MCF 10A (cell line): ENCODE measurements at regions not wholly inside any gene's neighbourhood (a gene's known extent, or its start where the extent isn't known, plus 50 kb on each side); places are given as distances from the start of the nearest gene placed in this dataset.
"Not testable (repeated sequence)": the region's sequence is repeated elsewhere in the genome, so short reads cannot be mapped to it uniquely, and the experiment has no call there.

Experiments
- BruUV-seq: library from RNA; stranded (reverse); fragments of 400-500 nt; replicated peaks from 2 replicates; lab custom pipeline; 2021; lab: Mats Ljungman, UMichigan
- CTCF ChIA-PET: fragments of 300-600 bp; sonication (Branson Sonifier 250); formaldehyde crosslinking; extraction: SDS; loops from one replicate; lab custom pipeline; 2021; ENCODE audit warnings: antibody characterized with exemption, inconsistent platforms; lab: Yijun Ruan, JAX
- POLR2A ChIA-PET: fragments of 300-600, 350-650 bp; sonication (Branson Sonifier 250); formaldehyde crosslinking; extraction: SDS; loops from one replicate; lab custom pipeline; 2020; ENCODE audit warnings: antibody characterized with exemption, inconsistent platforms; lab: Yijun Ruan, JAX
- DNase-seq: peaks from one replicate; pipeline ENCODE4 v3.0.0-alpha.2; 2018; ENCODE audit not compliant: unreplicated experiment
- H3K27ac Mint-ChIP-seq: one replicate; pipeline ENCODE4 v1.8.0; 2022; ENCODE audit warnings: mild to moderate bottlenecking, low read depth, mixed read lengths; ENCODE audit not compliant: unreplicated experiment
- H3K27me3 Mint-ChIP-seq: one replicate; pipeline ENCODE4 v1.8.0; 2022; ENCODE audit warnings: mixed read lengths; ENCODE audit not compliant: insufficient read depth, unreplicated experiment
- H3K36me3 Mint-ChIP-seq: one replicate; pipeline ENCODE4 v1.8.0; 2022; ENCODE audit warnings: mild to moderate bottlenecking, moderate library complexity, mixed read lengths; ENCODE audit not compliant: insufficient read depth, unreplicated experiment
- H3K4me1 Mint-ChIP-seq: one replicate; pipeline ENCODE4 v1.8.0; 2022; ENCODE audit warnings: mixed read lengths; ENCODE audit not compliant: insufficient read depth, unreplicated experiment
- H3K4me3 Mint-ChIP-seq: one replicate; pipeline ENCODE4 v1.8.0; 2022; ENCODE audit warnings: mild to moderate bottlenecking, moderate library complexity, mixed read lengths; ENCODE audit not compliant: unreplicated experiment
- H3K9me3 Mint-ChIP-seq: one replicate; pipeline ENCODE4 v1.8.0; 2022; ENCODE audit warnings: mixed read lengths; ENCODE audit not compliant: unreplicated experiment
- intact Hi-C: fragments of 100-400 bp; cut with micrococcal nuclease; formaldehyde crosslinking; loops from 2 replicates; pipeline ENCODE4 v1.14.1; 2022
- TF ChIP-seq, protein P1 (sequence below): fragments of 200-600 bp; IDR thresholded peaks from one replicate; pipeline ENCODE4 v1.8.0; 2022; ENCODE audit warnings: antibody characterized with exemption, mild to moderate bottlenecking; ENCODE audit not compliant: unreplicated experiment

DNA sequence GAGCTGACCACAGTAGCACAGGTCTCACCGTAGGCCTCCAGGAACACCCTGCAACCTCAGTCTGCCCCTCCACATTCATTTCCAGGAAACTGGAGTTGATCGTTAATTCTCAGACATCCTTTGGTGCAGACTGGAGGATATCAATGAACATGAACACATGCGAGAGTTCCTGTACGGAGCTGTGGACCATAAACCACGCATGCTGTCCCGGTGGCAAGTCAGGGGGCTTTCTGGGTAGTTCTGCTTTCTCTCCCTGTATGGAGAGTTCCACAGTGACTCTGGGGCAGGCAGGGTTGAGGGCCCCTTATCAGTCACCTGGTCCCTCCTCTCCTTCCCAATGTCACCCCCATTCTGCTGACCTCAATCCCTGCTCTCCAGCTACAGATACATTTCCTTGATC lies 55.5 kb upstream of the URI1 start:
- ChIA-PET POLR2A (no interaction called here), CTCF (interaction anchor here (3.8 kb wide), 1 partner anchor 13 kb away, joined by 19 read pairs; no protein-coding TSS in a partner anchor)
- no TSS peak for BruUV-seq
- Mint-ChIP-seq H3K4me3 (no peak overlapping the region), H3K27me3 (no peaks in the 10 kb centered on the region), H3K27ac (no peak overlapping the region), H3K4me1 (peaks cover 5% of the 10 kb centered on the region), H3K36me3 (no peaks in the 10 kb centered on the region), H3K9me3 (peaks cover 9% of the 10 kb centered on the region)
- intact Hi-C loops, result no loop called here
- no peak for DNase-seq
- TF ChIP-seq, protein P1, sequence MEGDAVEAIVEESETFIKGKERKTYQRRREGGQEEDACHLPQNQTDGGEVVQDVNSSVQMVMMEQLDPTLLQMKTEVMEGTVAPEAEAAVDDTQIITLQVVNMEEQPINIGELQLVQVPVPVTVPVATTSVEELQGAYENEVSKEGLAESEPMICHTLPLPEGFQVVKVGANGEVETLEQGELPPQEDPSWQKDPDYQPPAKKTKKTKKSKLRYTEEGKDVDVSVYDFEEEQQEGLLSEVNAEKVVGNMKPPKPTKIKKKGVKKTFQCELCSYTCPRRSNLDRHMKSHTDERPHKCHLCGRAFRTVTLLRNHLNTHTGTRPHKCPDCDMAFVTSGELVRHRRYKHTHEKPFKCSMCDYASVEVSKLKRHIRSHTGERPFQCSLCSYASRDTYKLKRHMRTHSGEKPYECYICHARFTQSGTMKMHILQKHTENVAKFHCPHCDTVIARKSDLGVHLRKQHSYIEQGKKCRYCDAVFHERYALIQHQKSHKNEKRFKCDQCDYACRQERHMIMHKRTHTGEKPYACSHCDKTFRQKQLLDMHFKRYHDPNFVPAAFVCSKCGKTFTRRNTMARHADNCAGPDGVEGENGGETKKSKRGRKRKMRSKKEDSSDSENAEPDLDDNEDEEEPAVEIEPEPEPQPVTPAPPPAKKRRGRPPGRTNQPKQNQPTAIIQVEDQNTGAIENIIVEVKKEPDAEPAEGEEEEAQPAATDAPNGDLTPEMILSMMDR, result no peak

DNA sequence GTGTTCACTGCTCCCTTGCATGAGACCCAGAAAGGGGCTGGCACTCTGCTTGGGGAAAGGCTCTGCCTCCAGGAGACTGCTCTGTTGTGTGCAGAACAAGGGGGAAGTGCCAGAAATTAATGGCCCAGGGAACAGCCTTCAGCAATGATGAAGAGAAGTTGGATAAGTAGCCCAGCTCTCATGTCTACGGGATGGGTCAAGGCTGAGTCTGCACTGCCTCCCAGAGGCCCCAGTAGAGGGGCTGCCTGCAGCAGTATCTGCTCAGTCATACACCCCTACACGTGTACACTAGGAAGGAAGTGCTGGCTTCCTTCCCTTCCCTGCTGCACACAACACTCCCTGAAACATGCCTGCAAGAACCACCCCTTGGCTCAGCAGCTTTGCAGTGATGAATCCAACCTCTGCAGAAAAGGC lies 54.6 kb upstream of the URI1 start:
- POLR2A ChIA-PET, result interaction anchor here (0.6 kb wide), 1 partner anchor 1878 kb away, joined by 3 read pairs; no protein-coding TSS in a partner anchor
- Mint-ChIP-seq H3K9me3 (peaks cover 9% of the 10 kb centered on the region), H3K27ac (no peak overlapping the region), H3K27me3 (no peaks in the 10 kb centered on the region), H3K4me1 (peaks cover 5% of the 10 kb centered on the region), H3K4me3 (no peak overlapping the region), H3K36me3 (no peaks in the 10 kb centered on the region)
- CTCF ChIA-PET, result interaction anchor here (0.6 to 3.8 kb wide), 4 partner anchors 14 to 171 kb away, joined by 3 to 19 read pairs (median 5); no protein-coding TSS in a partner anchor
- DNase-seq, result no peak
- intact Hi-C loops, result no loop called here
- BruUV-seq, result no TSS peak
- TF ChIP-seq, protein P1, result no peak

DNA sequence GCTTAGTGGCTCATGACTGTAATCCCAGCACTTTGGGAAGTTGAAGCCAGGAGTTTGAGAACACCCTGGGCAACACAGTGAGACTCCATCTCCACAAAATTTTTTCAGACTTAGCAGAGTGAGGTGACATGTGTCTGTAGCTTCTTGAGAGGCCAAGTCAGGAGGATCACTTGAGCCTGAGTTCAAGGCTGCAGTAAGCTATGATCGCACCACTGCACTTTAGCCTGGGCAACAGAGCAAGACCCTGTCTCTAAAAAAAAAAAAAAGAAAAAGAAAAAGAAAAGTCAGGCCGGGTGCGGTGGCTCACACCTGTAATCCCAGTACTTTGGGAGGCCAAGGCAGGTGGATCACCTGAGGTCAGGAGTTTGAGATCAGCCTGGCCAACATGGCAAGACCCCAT lies 54.0 kb upstream of the URI1 start:
- intact Hi-C loops, H3K36me3 Mint-ChIP-seq, H3K27ac Mint-ChIP-seq, H3K9me3 Mint-ChIP-seq, H3K27me3 Mint-ChIP-seq, DNase-seq, BruUV-seq, H3K4me1 Mint-ChIP-seq, H3K4me3 Mint-ChIP-seq: not testable (repeated sequence)
- ChIA-PET POLR2A (interaction anchor here (0.7 kb wide), 1 partner anchor 22 kb away, joined by 3 read pairs; no protein-coding TSS in a partner anchor), CTCF (interaction anchor here (0.8 to 1.9 kb wide), 2 partner anchors 8 to 172 kb away, joined by 3 to 4 read pairs; no protein-coding TSS in a partner anchor)

DNA sequence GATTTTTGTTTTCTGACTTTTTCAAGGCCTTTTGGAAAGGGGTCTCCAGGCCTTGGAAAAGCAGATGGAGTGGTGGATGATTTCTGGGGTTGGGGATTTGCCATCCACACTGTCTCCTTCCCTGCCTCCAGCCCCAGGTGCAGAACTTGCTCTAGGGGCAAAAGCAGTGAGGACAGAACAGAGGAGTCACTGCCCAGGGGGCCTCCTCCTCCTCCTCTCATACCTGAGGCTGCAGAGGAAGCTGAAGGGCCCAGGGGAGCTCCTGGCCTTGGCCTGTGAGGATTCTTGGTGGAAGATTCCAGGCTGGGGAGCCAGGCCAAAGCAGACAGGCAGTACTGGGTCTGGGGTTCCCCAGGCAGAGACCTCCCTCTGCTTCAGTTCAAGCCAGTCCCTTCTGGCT lies 52.3 kb upstream of the URI1 start:
- Mint-ChIP-seq H3K9me3 (peaks cover 9% of the 10 kb centered on the region), H3K27ac (no peak overlapping the region), H3K4me1 (no peaks in the 10 kb centered on the region), H3K4me3 (no peak overlapping the region), H3K27me3 (no peaks in the 10 kb centered on the region), H3K36me3 (no peaks in the 10 kb centered on the region)
- ChIA-PET CTCF (interaction anchor here (0.6 kb wide), 1 partner anchor 71 kb away, joined by 3 read pairs; no protein-coding TSS in a partner anchor), POLR2A (no interaction called here)
- no TSS peak for BruUV-seq
- intact Hi-C loops, result no loop called here
- TF ChIP-seq, protein P1, result no peak
- DNase-seq, result no peak
